RWPE1 (cell line): ENCODE measurements at regions not wholly inside any gene's neighbourhood (a gene's known extent, or its start where the extent isn't known, plus 50 kb on each side); places are given as distances from the start of the nearest gene placed in this dataset.

Source experiments
- CTCF ChIA-PET: fragments of 350-600 bp; sonication (Branson Sonifier 250); formaldehyde crosslinking; extraction: SDS; loops from one replicate; lab custom pipeline; 2021; lab: Yijun Ruan, JAX
- POLR2A ChIA-PET: fragments of 400-600 bp; formaldehyde crosslinking; extraction: SDS; loops from one replicate; lab custom pipeline; 2020; ENCODE audit warnings: antibody characterized with exemption; ENCODE audit not compliant: low non-redundant PET; lab: Yijun Ruan, JAX
- DNase-seq: peaks from one replicate; pipeline ENCODE4 v3.0.0; 2012; ENCODE audit warnings: low spot score
- H3K27ac ChIP-seq: fragments of 450-650 bp; 2 replicates; pipeline ENCODE4 v1.5.1; 2017
- TF ChIP-seq, protein P1 (sequence below): fragments of 450-650 bp; conservative IDR thresholded peaks from 2 replicates; pipeline ENCODE4 v1.5.1; 2017; ENCODE audit warnings: low read depth, mild to moderate bottlenecking

DNA sequence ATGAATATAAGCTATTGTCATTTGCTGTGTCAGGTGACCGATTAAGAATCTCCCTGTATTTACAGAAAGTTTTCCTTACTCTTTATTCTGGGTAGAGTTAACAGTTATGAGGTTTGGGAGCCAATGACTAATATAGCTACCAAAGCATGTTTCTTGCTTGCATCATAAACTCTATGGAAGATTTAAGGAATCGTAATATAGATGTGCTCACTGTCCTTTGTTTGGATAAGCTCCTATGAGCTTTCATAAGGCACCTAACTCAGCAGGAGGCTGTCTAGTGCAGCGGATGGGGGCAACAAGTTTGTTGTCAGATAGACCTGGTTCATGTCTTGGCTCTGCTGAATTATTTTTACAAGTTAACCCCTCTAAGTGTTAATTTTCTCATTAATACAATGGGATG is 75.0 kb upstream of the PAQR3 start:
- H3K27ac ChIP-seq = no peak overlapping the region
- ChIA-PET CTCF (no interaction called here), POLR2A (no interaction called here)
- TF ChIP-seq, protein P1, sequence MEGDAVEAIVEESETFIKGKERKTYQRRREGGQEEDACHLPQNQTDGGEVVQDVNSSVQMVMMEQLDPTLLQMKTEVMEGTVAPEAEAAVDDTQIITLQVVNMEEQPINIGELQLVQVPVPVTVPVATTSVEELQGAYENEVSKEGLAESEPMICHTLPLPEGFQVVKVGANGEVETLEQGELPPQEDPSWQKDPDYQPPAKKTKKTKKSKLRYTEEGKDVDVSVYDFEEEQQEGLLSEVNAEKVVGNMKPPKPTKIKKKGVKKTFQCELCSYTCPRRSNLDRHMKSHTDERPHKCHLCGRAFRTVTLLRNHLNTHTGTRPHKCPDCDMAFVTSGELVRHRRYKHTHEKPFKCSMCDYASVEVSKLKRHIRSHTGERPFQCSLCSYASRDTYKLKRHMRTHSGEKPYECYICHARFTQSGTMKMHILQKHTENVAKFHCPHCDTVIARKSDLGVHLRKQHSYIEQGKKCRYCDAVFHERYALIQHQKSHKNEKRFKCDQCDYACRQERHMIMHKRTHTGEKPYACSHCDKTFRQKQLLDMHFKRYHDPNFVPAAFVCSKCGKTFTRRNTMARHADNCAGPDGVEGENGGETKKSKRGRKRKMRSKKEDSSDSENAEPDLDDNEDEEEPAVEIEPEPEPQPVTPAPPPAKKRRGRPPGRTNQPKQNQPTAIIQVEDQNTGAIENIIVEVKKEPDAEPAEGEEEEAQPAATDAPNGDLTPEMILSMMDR = no peak
- no peak for DNase-seq

DNA sequence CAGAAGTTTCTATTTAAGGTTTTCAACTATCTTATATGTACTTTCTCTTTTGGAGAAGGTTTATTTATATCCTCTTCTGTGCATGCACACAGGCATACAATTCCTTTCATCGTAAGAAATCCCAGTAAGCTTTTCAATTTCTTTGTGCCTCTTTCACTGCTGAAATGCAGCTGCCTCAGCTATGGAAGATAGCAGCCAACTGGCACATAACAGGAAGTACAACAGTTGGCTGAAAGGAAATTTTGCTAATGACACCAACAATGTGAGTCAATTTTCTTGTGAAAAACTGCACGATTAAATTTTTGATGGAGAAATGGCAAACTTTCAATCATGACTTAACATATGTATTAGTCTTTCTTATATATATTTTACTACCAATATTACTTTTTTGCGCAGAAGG is 74.5 kb upstream of the PAQR3 start:
- no peak overlapping the region for H3K27ac ChIP-seq
- TF ChIP-seq, protein P1 = no peak
- POLR2A ChIA-PET = no interaction called here
- DNase-seq = no peak
- CTCF ChIA-PET = no interaction called here

DNA sequence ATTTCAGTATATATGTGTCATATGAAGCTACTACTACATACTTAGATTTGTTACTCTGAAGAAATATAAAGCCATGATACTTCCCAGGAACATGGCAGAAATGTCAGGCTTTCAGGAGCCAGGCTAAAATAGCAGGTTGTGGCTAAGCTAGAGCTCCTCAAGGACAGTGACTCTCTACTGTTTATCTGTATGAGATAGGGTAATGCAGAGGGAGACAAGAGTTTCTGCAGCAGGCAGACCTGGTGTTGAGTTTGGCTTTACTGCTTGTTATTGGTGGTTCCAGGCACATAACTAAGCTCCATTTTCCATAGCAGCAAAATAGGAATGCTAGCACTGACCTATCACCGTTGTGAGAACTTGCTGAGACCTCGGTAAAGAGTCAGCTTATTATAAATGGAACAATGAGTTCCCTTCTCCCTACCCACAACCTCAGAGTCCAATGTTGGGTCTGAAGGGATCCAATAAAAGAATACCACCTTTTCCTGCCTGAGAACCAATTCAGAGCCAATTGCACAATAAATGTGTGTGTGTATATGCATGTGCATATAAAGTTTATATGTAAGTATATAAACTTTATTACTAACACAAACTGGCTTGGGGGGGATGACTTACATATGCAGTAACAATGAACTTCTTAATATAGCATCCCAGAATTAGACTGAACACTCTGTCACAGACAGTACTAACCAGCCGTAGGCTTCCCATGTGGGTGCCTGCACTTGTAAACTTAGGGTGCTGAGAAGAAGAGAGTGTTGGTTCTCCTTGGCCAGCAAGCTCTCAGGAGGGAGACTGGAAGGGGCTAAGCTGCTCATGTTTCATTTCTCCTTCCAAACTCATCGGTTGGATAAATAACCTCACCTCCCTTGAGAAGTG is 51.9 kb upstream of the PAQR3 start:
- H3K27ac ChIP-seq = no peak overlapping the region
- TF ChIP-seq, protein P1 = no peak
- ChIA-PET CTCF (no interaction called here), POLR2A (no interaction called here)
- DNase-seq = no peak

DNA sequence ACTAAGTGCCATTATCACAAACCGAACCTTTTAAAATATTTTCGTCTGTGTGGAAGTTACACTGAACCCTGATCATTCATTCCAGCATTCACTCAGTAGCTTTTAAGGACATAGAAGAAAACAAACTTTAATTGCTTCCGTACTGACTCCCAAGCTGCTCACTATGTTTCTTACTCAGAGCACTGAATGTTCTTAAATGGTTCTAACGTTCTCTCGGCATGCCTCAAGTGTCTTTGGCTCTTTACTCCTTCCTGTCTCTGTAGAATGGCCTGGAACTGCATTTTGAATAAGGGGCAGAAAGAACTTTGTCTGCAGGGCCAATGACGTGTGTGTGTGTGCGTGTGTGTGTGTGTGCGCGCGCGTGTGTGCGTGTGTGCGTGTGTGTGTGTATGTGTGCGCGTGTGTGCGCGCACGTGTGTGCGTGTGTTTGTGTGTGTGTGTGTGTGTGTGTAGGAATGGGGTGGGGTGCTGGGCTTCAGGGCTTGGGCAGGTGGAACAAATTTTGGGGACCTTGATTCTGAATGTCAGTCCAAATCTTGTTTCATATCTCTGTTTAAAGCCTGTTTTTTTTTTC is 50.5 kb upstream of the PAQR3 start:
- DNase-seq = no peak
- POLR2A ChIA-PET = no interaction called here
- H3K27ac ChIP-seq = no peak overlapping the region
- TF ChIP-seq, protein P1 = no peak
- CTCF ChIA-PET = no interaction called here
